GM23338 (cell line): ENCODE measurements at regions not wholly inside any gene's neighbourhood (a gene's known extent, or its start where the extent isn't known, plus 50 kb on each side); places are given as distances from the start of the nearest gene placed in this dataset.

Experiments
- ATAC-seq: fragments of 200-7000 bp; cut with Tn5 transposase; 3 replicates; pipeline ENCODE4 v1.9.1; 2020
- DNase-seq: peaks from one replicate; pipeline ENCODE4 v3.0.0-alpha.2; 2015; ENCODE audit warnings: low spot score
- H2AFZ ChIP-seq: fragments of 200-600 bp; sonication (generic); 2 replicates; pipeline ENCODE4 v1.8.0; 2016; ENCODE audit warnings: antibody characterized with exemption, mild to moderate bottlenecking, moderate library complexity
- H3F3A ChIP-seq: fragments of 200-600 bp; sonication (generic); replicated peaks from 2 replicates; pipeline ENCODE4 v1.8.0; 2017; ENCODE audit warnings: antibody characterized with exemption, mixed run types, low read depth
- H3K27ac ChIP-seq: fragments of 200-600 bp; sonication (generic); 2 replicates; pipeline ENCODE4 v1.6.1; 2016; ENCODE audit warnings: low read depth
- H3K27me3 ChIP-seq: fragments of 200-600 bp; sonication (generic); 2 replicates; pipeline ENCODE4 v1.8.0; 2016; ENCODE audit warnings: mild to moderate bottlenecking, mixed run types, moderate library complexity; ENCODE audit not compliant: insufficient read depth
- H3K36me3 ChIP-seq: fragments of 200-600 bp; sonication (generic); 2 replicates; pipeline ENCODE4 v1.8.0; 2016; ENCODE audit warnings: mild to moderate bottlenecking; ENCODE audit not compliant: insufficient read depth
- H3K4me1 ChIP-seq: fragments of 200-600 bp; sonication (generic); 2 replicates; pipeline ENCODE4 v1.8.0; 2016; ENCODE audit warnings: mild to moderate bottlenecking, moderate library complexity; ENCODE audit not compliant: insufficient read depth
- H3K4me2 ChIP-seq: fragments of 200-600 bp; sonication (generic); 2 replicates; pipeline ENCODE4 v1.7.1; 2017; ENCODE audit warnings: mixed run types
- H3K4me3 ChIP-seq: fragments of 200-600 bp; sonication (generic); 2 replicates; pipeline ENCODE4 v1.6.1; 2016; ENCODE audit warnings: mixed run types
- H3K79me2 ChIP-seq: fragments of 200-600 bp; sonication (generic); replicated peaks from 2 replicates; pipeline ENCODE4 v1.8.0; 2017; ENCODE audit warnings: mild to moderate bottlenecking; ENCODE audit not compliant: insufficient read depth
- H3K9me2 ChIP-seq: fragments of 200-600 bp; sonication (generic); 2 replicates; pipeline ENCODE4 v1.8.0; 2017; ENCODE audit not compliant: insufficient read depth
- H4K20me1 ChIP-seq: fragments of 200-600 bp; sonication (generic); replicated peaks from 2 replicates; pipeline ENCODE4 v1.8.0; 2017; ENCODE audit warnings: mild to moderate bottlenecking; ENCODE audit not compliant: insufficient read depth
- H3K27ac Mint-ChIP-seq: 2 replicates; pipeline ENCODE4 v1.8.0; 2020; ENCODE audit warnings: inconsistent platforms, mild to moderate bottlenecking, moderate library complexity, mixed read lengths
- H3K27me3 Mint-ChIP-seq: 3 replicates; pipeline ENCODE4 v1.8.0; 2022; ENCODE audit warnings: low read depth, mild to moderate bottlenecking, moderate library complexity, mixed read lengths, inconsistent platforms; ENCODE audit not compliant: insufficient read depth, poor library complexity
- H3K36me3 Mint-ChIP-seq: 3 replicates; pipeline ENCODE4 v1.8.0; 2021; ENCODE audit warnings: low read depth, mild to moderate bottlenecking, inconsistent platforms, moderate library complexity, mixed read lengths
- H3K4me1 Mint-ChIP-seq: 3 replicates; pipeline ENCODE4 v1.8.0; 2020; ENCODE audit warnings: mild to moderate bottlenecking, inconsistent platforms, mixed read lengths
- H3K4me3 Mint-ChIP-seq: 3 replicates; pipeline ENCODE4 v1.8.0; 2021; ENCODE audit warnings: moderate library complexity, mild to moderate bottlenecking, inconsistent platforms, mixed read lengths
- H3K9me3 Mint-ChIP-seq: 3 replicates; pipeline ENCODE4 v1.8.0; 2020; ENCODE audit warnings: moderate library complexity, mild to moderate bottlenecking, inconsistent platforms, mixed read lengths
- CTCF ChIP-seq, 2 experiments: fragments of 200-600 bp in 1 of 2; sonication (generic) in 1 of 2; conservative IDR thresholded peaks; 2 replicates each; pipeline versions ENCODE4 v1.5.1 to v1.6.1; 2016 to 2017; ENCODE audit warnings: antibody characterized with exemption in 2 of 2, low read depth in 2 of 2, mild to moderate bottlenecking in 2 of 2, moderate library complexity in 1 of 2
- ETS1 ChIP-seq: IDR thresholded peaks from 2 replicates; pipeline ENCODE4 v1.6.1; 2016; ENCODE audit warnings: antibody characterized with exemption
- EZH2 ChIP-seq: fragments of 200-600 bp; sonication (generic); IDR thresholded peaks from one replicate; pipeline ENCODE4 v1.8.0; 2017; ENCODE audit warnings: antibody characterized with exemption, mild to moderate bottlenecking, low read depth; ENCODE audit not compliant: unreplicated experiment
- EZH2phosphoT487 ChIP-seq: fragments of 200-600 bp; sonication (generic); IDR thresholded peaks from one replicate; pipeline ENCODE4 v1.8.1; 2018; ENCODE audit warnings: antibody characterized with exemption; ENCODE audit not compliant: unreplicated experiment
- JUNB ChIP-seq: IDR thresholded peaks from one replicate; pipeline ENCODE4 v1.6.1; 2016; ENCODE audit warnings: antibody characterized with exemption; ENCODE audit not compliant: unreplicated experiment
- NANOG ChIP-seq: IDR thresholded peaks from 2 replicates; pipeline ENCODE4 v1.6.1; 2016; ENCODE audit warnings: antibody characterized with exemption, borderline replicate concordance
- POLR2AphosphoS5 ChIP-seq: IDR thresholded peaks from 2 replicates; pipeline ENCODE4 v1.6.1; 2016; ENCODE audit warnings: antibody characterized with exemption, low read depth
- REST ChIP-seq: IDR thresholded peaks from one replicate; pipeline ENCODE4 v1.6.1; 2018; ENCODE audit warnings: antibody characterized with exemption; ENCODE audit not compliant: unreplicated experiment
- STAT1 ChIP-seq: IDR thresholded peaks from one replicate; pipeline ENCODE4 v1.6.1; 2016; ENCODE audit warnings: antibody characterized with exemption; ENCODE audit not compliant: unreplicated experiment
- ZNF114 ChIP-seq: fragments of 250-450 bp; sonication (Bioruptor Pico); IDR thresholded peaks from 2 replicates; pipeline ENCODE4 v1.5.0; 2020; ENCODE audit warnings: mild to moderate bottlenecking, moderate library complexity
- ZNF331 ChIP-seq: fragments of 250-450 bp; sonication (Bioruptor Pico); IDR thresholded peaks from 2 replicates; pipeline ENCODE4 v1.5.0; 2020; ENCODE audit warnings: low read depth, mild to moderate bottlenecking, moderate library complexity

- H3K9me2 ChIP-seq: peaks cover 18% of the 10 kb centered on the region
- no peaks in the 10 kb centered on the region for H3K27me3 ChIP-seq
- Mint-ChIP-seq H3K27me3 (no peaks in the 10 kb centered on the region), H3K4me1 (no peaks in the 10 kb centered on the region), H3K9me3 (peaks cover 17% of the 10 kb centered on the region), H3K4me3 (no peak overlapping the region), H3K27ac (no peak overlapping the region), H3K36me3 (peaks cover 20% of the 10 kb centered on the region; the same call in 2 of the 3 replicates)
- H3K27ac ChIP-seq: no peak overlapping the region
- H3K36me3 ChIP-seq: no peaks in the 10 kb centered on the region; the same call in 1 of the 2 replicates
- TF ChIP-seq EZH2phosphoT487 (no peak), ETS1 (no peak), EZH2 (no peak), ZNF114 (no peak), POLR2AphosphoS5 (no peak), STAT1 (no peak), CTCF (conservative IDR thresholded peaks at IDR 0.05; ENCODE audit: low read depth in 2 of 2) (no peak)
- no peak overlapping the region for H2AFZ ChIP-seq
- no peaks in the 10 kb centered on the region for H3K79me2 ChIP-seq
- no peak overlapping the region for H3K4me2 ChIP-seq
- H3K4me3 ChIP-seq: no peak overlapping the region
- ATAC-seq: no peak
- no peaks in the 10 kb centered on the region for H3K4me1 ChIP-seq
- no peaks in the 10 kb centered on the region for H3F3A ChIP-seq
- no peaks in the 10 kb centered on the region for H4K20me1 ChIP-seq
- no peak for DNase-seq
Observed at GRCh38 chr21:35537604-35538003, 488.5 kb upstream of the RUNX1 start.

GRCh38 chr21:35533893-35534292 lies 484.8 kb upstream of the RUNX1 start:
- Histone ChIP-seq H3K4me2 (no peak overlapping the region), H4K20me1 (no peaks in the 10 kb centered on the region), H3K9me2 (peaks cover 16% of the 10 kb centered on the region), H3K36me3 (no peaks in the 10 kb centered on the region; the same call in 1 of the 2 replicates), H3K4me1 (no peaks in the 10 kb centered on the region), H3K27ac (no peak overlapping the region), H3K4me3 (no peak overlapping the region), H2AFZ (no peak overlapping the region), H3K79me2 (no peaks in the 10 kb centered on the region), H3K27me3 (no peaks in the 10 kb centered on the region), H3F3A (no peaks in the 10 kb centered on the region)
- peaks cover 17% of the 10 kb centered on the region for H3K9me3 Mint-ChIP-seq
- H3K36me3 Mint-ChIP-seq: peaks cover 20% of the 10 kb centered on the region; the same call in 2 of the 3 replicates
- H3K4me1 Mint-ChIP-seq: no peaks in the 10 kb centered on the region
- H3K4me3 Mint-ChIP-seq: no peak overlapping the region
- DNase-seq (peak; percentile 33), ATAC-seq (peak; percentile 22; the same call in 1 of the 3 replicates)
- no peak overlapping the region for H3K27ac Mint-ChIP-seq
- H3K27me3 Mint-ChIP-seq: no peaks in the 10 kb centered on the region
- TF ChIP-seq CTCF (conservative IDR thresholded peaks at IDR 0.05; ENCODE audit: low read depth in 2 of 2) (no peak), ETS1 (no peak), JUNB (no peak), STAT1 (no peak), REST (no peak), ZNF114 (no peak), ZNF331 (no peak), POLR2AphosphoS5 (no peak), NANOG (no peak)
